ENCODE measurements at regions not wholly inside any gene's neighbourhood (a gene's known extent, or its start where the extent isn't known, plus 50 kb on each side); places are given as distances from the start of the nearest gene placed in this dataset.

DNA sequence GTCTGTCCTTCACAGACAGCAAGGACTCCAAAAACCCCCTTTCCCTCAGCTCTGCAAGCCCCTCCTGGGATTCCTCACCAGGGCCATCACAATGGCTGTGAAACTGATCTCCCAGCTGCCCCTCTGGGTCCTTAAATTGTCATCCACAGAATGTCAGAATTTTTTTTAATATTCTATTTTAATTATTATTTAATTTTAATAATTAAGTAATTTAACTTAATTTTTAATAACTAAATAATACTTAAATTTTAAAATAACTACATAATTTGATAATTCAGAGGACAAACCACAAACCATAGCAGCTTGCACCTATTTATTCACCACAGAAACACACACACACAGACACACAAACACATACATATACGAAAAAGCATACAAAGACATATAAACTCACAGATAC is 565.8 kb upstream of the COBL start:
- no peaks in the 10 kb centered on the region for H3K4me1 ChIP-seq
- no peak for DNase-seq

GRCh38 chr7:51881309-51881708 is 564.7 kb upstream of the COBL start:
- ATAC-seq (no peak), DNase-seq (no peak)
- Histone ChIP-seq H3K4me3 (no peak overlapping the region), H3K36me3 (replicated peaks in 1 of 2; ENCODE audit: insufficient read depth in 1 of 2, low read depth in 2 of 2) (no peaks in the 10 kb centered on the region), H3K27me3 (no peaks in the 10 kb centered on the region), H3K4me1 (no peaks in the 10 kb centered on the region), H3K9me3 (no peaks in the 10 kb centered on the region), H3K27ac (no peak overlapping the region)
- intact Hi-C loops (cut with DNase I), result no loop called here
- WGBS, 2 donors, result 65 to 72% methylated on average over 2 of the region's 2 CpGs
- TF ChIP-seq POLR2A (IDR thresholded peaks at IDR 0.05) (no peak), CTCF (IDR thresholded peaks at IDR 0.05) (no peak)

More for the DNA sequence above, 565.8 kb upstream of the COBL start:
- intact Hi-C loops (cut with DNase I), result no loop called here
- no peaks in the 10 kb centered on the region for H3K9me3 ChIP-seq
- no peak for ATAC-seq
- 52 to 57% methylated on average over 1 of the region's 1 CpG for WGBS, 2 donors
- TF ChIP-seq POLR2A (IDR thresholded peaks at IDR 0.05), result no peak
- no peak for TF ChIP-seq CTCF (IDR thresholded peaks at IDR 0.05)
- no peaks in the 10 kb centered on the region for H3K36me3 ChIP-seq (replicated peaks in 1 of 2; ENCODE audit: insufficient read depth in 1 of 2, low read depth in 2 of 2)
- no peak overlapping the region for H3K4me3 ChIP-seq
- H3K27me3 ChIP-seq, result no peaks in the 10 kb centered on the region
- H3K27ac ChIP-seq, result no peak overlapping the region

DNA sequence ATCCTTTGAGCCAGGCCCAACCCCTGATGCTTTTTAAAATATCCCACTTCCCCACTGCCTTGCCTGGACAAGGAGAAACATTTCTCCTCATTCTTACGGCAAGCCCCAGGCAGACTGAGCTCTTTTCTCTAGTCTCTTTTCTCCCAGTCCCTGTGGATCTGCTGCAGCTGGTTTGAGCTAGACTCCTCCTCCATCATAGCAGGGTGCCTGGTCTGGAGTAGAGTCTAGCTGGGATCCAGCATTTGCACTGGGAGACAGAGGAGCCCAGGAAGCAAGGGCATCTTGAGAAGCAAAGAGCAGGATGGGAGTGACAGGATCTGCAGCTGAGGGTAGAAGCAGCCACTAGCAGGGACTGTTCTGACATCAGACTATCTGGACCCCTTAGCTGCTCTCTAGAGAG is 562.3 kb upstream of the COBL start:
- H3K36me3 ChIP-seq (replicated peaks in 1 of 2; ENCODE audit: insufficient read depth in 1 of 2, low read depth in 2 of 2), result no peaks in the 10 kb centered on the region

DNA sequence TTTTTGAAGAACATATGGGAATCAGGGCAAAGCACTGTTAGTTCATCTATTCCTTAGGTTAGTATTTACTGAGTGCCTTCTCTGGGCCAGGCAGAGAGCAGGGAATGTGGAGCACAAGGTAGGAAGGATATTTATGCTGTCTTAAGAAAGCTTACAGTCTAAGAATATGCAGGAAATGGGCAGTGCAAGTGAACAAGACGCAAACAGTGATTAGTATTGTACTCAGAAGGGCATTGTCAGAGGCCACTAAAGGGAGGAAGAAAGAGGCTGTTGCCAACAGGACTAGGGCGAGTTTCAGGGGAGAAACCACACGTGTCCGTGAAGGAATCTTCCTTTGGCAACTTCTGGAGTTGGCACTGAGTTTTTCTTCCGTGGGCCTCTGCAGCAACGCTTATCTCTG is 552.8 kb upstream of the COBL start:
- no peak for TF ChIP-seq POLR2A (IDR thresholded peaks at IDR 0.05)
- TF ChIP-seq CTCF (IDR thresholded peaks at IDR 0.05), result no peak
- no peaks in the 10 kb centered on the region for H3K4me1 ChIP-seq
- no peak overlapping the region for H3K27ac ChIP-seq
- no peak overlapping the region for H3K4me3 ChIP-seq
- no peak for DNase-seq
- 53 to 62% methylated on average over 6 of the region's 6 CpGs for WGBS, 2 donors
- H3K36me3 ChIP-seq (replicated peaks in 1 of 2; ENCODE audit: insufficient read depth in 1 of 2, low read depth in 2 of 2), result no peaks in the 10 kb centered on the region
- ATAC-seq, result no peak
- H3K27me3 ChIP-seq, result no peaks in the 10 kb centered on the region
- H3K9me3 ChIP-seq, result no peaks in the 10 kb centered on the region
- intact Hi-C loops (cut with DNase I), result no loop called here

More for the DNA sequence above, 562.3 kb upstream of the COBL start:
- TF ChIP-seq CTCF (IDR thresholded peaks at IDR 0.05) (no peak), POLR2A (IDR thresholded peaks at IDR 0.05) (no peak)
- WGBS, 2 donors, result 47 to 53% methylated on average over 1 of the region's 1 CpG
- intact Hi-C loops (cut with DNase I), result no loop called here
- ATAC-seq, result no peak
- Histone ChIP-seq H3K4me1 (no peaks in the 10 kb centered on the region), H3K27me3 (no peaks in the 10 kb centered on the region), H3K9me3 (no peaks in the 10 kb centered on the region), H3K27ac (no peak overlapping the region), H3K4me3 (no peak overlapping the region)
- no peak for DNase-seq

DNA sequence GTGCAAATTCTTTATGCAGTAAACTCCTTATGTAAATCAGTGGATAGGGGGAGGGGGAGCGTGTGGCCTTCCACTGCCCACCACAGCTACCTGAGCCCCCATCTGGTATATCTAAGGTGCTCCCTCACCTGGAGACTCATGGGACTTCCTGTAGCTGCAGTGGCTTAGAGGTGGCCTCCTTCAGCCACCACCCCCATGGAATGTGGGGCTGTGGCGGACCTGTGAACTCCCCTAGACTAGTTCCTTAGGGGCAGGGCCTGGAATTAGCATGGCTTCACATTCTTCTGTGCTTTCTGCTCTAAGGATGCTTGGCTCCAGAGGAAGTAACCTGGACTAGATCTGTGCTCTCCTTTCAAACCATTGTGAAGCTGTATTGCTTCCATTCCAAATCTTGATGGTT is 550.5 kb upstream of the COBL start:
- Histone ChIP-seq H3K4me1 (no peaks in the 10 kb centered on the region), H3K27me3 (no peaks in the 10 kb centered on the region), H3K9me3 (no peaks in the 10 kb centered on the region), H3K4me3 (no peak overlapping the region), H3K36me3 (replicated peaks in 1 of 2; ENCODE audit: insufficient read depth in 1 of 2, low read depth in 2 of 2) (no peaks in the 10 kb centered on the region), H3K27ac (no peak overlapping the region)
- intact Hi-C loops (cut with DNase I), result no loop called here
- ATAC-seq (no peak), DNase-seq (no peak)
- no peak for TF ChIP-seq POLR2A (IDR thresholded peaks at IDR 0.05)
- WGBS, 2 donors, result 30 to 61% methylated on average over 2 of the region's 2 CpGs

All from body of pancreas (tissue), 4 donors.